Heart left ventricle (tissue), 16 donors: ENCODE measurements at regions not wholly inside any gene's neighbourhood (a gene's known extent, or its start where the extent isn't known, plus 50 kb on each side); places are given as distances from the start of the nearest gene placed in this dataset.
A peak's percentile ranks its signal among the peaks of the same experiment; 100 is the strongest.

Experiments
- ATAC-seq, 4 donors: fragments of 200-7000 bp; cut with Tn5 transposase; one replicate each; pipeline ENCODE4 v1.9.1; 2020 to 2022; ENCODE audit warnings: moderate library complexity in 4 of 4, mild to moderate bottlenecking in 3 of 4, moderate number of reproducible peaks in 1 of 4
- DNase-seq, 5 donors: peaks; one replicate each; pipeline ENCODE4 v3.0.0-alpha.2; 2020
- H3K27ac ChIP-seq, 12 donors: fragments of 200-600 bp; sonication (generic) in 4 of 12; one replicate each; pipeline versions ENCODE4 v1.5.0 to v1.8.0; 2016 to 2022; ENCODE audit warnings: mild to moderate bottlenecking in 2 of 12
- H3K27me3 ChIP-seq, 9 donors: fragments of 200-600 bp; sonication (generic) in 2 of 9; one replicate each; pipeline versions ENCODE4 v1.5.1 to v1.8.0; 2016 to 2022; ENCODE audit warnings: mild to moderate bottlenecking in 3 of 9
- H3K36me3 ChIP-seq, 9 donors: fragments of 200-600 bp; sonication (generic) in 2 of 9; one replicate each; pipeline versions ENCODE4 v1.5.0 to v1.8.0; 2018 to 2022; ENCODE audit warnings: mild to moderate bottlenecking in 2 of 9
- H3K4me1 ChIP-seq, 12 donors: fragments of 200-600 bp; sonication (generic) in 4 of 12; one replicate each; pipeline versions ENCODE4 v1.5.0 to v1.8.0; 2016 to 2022; ENCODE audit warnings: mild to moderate bottlenecking in 3 of 12
- H3K4me3 ChIP-seq, 12 donors: fragments of 200-600 bp; sonication (generic) in 4 of 12; one replicate each; pipeline versions ENCODE4 v1.5.0 to v1.8.0; 2017 to 2022; ENCODE audit warnings: mild to moderate bottlenecking in 9 of 12, moderate library complexity in 4 of 12
- H3K9me3 ChIP-seq, 12 donors: fragments of 200-600 bp; sonication (generic) in 4 of 12; one replicate each; pipeline versions ENCODE4 v1.5.0 to v1.8.0; 2016 to 2022; ENCODE audit warnings: mild to moderate bottlenecking in 1 of 12
- POLR2A ChIP-seq, 2 donors: fragments of 450-650 bp; IDR thresholded peaks; one replicate each; pipeline ENCODE4 v1.6.1; 2017; ENCODE audit warnings: antibody characterized with exemption in 2 of 2, mild to moderate bottlenecking in 2 of 2, moderate library complexity in 2 of 2
- WGBS, 4 donors: extraction: QIAGEN DNeasy Blood & Tissue Kit in 2 of 4; methylation state at CpG; one replicate each; pipeline versions ENCODE4 v1.1.5 to v1.1.7; 2013 to 2018; 5-methylcytosine and 5-hydroxymethylcytosine counted together
- intact Hi-C, 10 donors: fragments of 100-400 bp; cut with DNase I; formaldehyde crosslinking; loops; one replicate each; pipeline versions ENCODE4 v1.11.1 to v1.14.2; 2022
- TF ChIP-seq, protein P1 (sequence below), 12 donors: fragments of 200-600 bp; sonication (generic) in 4 of 12; IDR thresholded peaks; one replicate each; pipeline versions ENCODE4 v1.5.0 to v1.8.0; 2018 to 2022; ENCODE audit warnings: antibody characterized with exemption in 12 of 12, mild to moderate bottlenecking in 5 of 12
- donor health status: ischemic (EF 13 %, LVEDD 7.1; RV severe dilation, severe dysfunction).
- donor health status: healthy with polysubstance abuse.
- donor health status: DM: no; HTN: yes; CAD: no.
- donor health status: DM: no; HTN: no; CAD: no.
- donor health status: ischemic (EF 25% LVEDD 6.9; RV normal size, moderate dysfunction).
- donor health status: ischemic (EF 25% LVEDD 5.7; RV mildly dilated, moderate dysfunction).
- donor health status: healthy.
- donor health status: DM: yes; HTN: yes; CAD: no.
- donor health status: ischemic (EF 35%, LVEDD 5.7; RV mildly dilated, moderate dysfunction).
- donor health status: nonischemic (EF 11% LVEDD 7.7; RV severe dilation, severe dysfunction).
- donor health status: DM: yes; HTN: yes; CAD: no.
- donor health status: PGD.
- donor health status: ischemic (EF 29% LVEDD 5.4; RV normal size, mild dysfunction).
- donor health status: nonischemic (EF 23%, LVEDD 6.1; RV moderate dilation, normal function).

- H3K27ac ChIP-seq: no peak overlapping the region
- TF ChIP-seq, protein P1, sequence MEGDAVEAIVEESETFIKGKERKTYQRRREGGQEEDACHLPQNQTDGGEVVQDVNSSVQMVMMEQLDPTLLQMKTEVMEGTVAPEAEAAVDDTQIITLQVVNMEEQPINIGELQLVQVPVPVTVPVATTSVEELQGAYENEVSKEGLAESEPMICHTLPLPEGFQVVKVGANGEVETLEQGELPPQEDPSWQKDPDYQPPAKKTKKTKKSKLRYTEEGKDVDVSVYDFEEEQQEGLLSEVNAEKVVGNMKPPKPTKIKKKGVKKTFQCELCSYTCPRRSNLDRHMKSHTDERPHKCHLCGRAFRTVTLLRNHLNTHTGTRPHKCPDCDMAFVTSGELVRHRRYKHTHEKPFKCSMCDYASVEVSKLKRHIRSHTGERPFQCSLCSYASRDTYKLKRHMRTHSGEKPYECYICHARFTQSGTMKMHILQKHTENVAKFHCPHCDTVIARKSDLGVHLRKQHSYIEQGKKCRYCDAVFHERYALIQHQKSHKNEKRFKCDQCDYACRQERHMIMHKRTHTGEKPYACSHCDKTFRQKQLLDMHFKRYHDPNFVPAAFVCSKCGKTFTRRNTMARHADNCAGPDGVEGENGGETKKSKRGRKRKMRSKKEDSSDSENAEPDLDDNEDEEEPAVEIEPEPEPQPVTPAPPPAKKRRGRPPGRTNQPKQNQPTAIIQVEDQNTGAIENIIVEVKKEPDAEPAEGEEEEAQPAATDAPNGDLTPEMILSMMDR (IDR thresholded peaks at IDR 0.05): no peak
- TF ChIP-seq POLR2A (IDR thresholded peaks at IDR 0.05): no peak
- DNase-seq (no peak), ATAC-seq (no peak)
- H3K36me3 ChIP-seq: no peaks in the 10 kb centered on the region
- no peak overlapping the region for H3K4me3 ChIP-seq
- H3K27me3 ChIP-seq: no peaks in the 10 kb centered on the region
- H3K9me3 ChIP-seq: no peaks in the 10 kb centered on the region
- intact Hi-C loops: loop anchor here in 2 of 10 donors (5.0 kb wide), 1 partner anchor 67 kb away; no protein-coding TSS in a partner anchor
- WGBS, 4 donors: 89% methylated on average over 12 to 14 of the region's 14 CpGs
- H3K4me1 ChIP-seq: peaks cover 0 to 28% (median 0%) of the 10 kb centered on the region in 12 donors
Observed at GRCh38 chr22:22814666-22815396, 72.8 kb upstream of the IGLL5 start.

- ATAC-seq (no peak), DNase-seq (no peak)
- WGBS, 4 donors: 66 to 71% (median 69%) methylated on average over 5 of the region's 5 CpGs
- Histone ChIP-seq H3K27me3 (no peaks in the 10 kb centered on the region), H3K36me3 (no peaks in the 10 kb centered on the region), H3K9me3 (no peaks in the 10 kb centered on the region), H3K4me3 (no peak overlapping the region), H3K27ac (peak overlapping the region in 1 of 12 donors; percentile 39), H3K4me1 (peaks cover 0 to 35% (median 0%) of the 10 kb centered on the region in 12 donors)
- no peak for TF ChIP-seq POLR2A (IDR thresholded peaks at IDR 0.05)
- TF ChIP-seq, protein P1 (IDR thresholded peaks at IDR 0.05): no peak
- intact Hi-C loops: no loop called here
Observed at GRCh38 chr22:22815397-22816170, 72.0 kb upstream of the IGLL5 start.

- ATAC-seq (no peak), DNase-seq (no peak)
- Histone ChIP-seq H3K4me3 (no peak overlapping the region), H3K9me3 (no peaks in the 10 kb centered on the region), H3K36me3 (no peaks in the 10 kb centered on the region), H3K4me1 (peaks cover 0 to 35% (median 0%) of the 10 kb centered on the region in 12 donors), H3K27me3 (no peaks in the 10 kb centered on the region), H3K27ac (no peak overlapping the region)
- no peak for TF ChIP-seq POLR2A (IDR thresholded peaks at IDR 0.05)
- TF ChIP-seq, protein P1 (IDR thresholded peaks at IDR 0.05): no peak
- 90 to 93% (median 93%) methylated on average over 6 of the region's 6 CpGs for WGBS, 4 donors
- intact Hi-C loops: no loop called here
Observed at GRCh38 chr22:22816171-22816514, 71.5 kb upstream of the IGLL5 start.

- H3K9me3 ChIP-seq: no peaks in the 10 kb centered on the region
- H3K36me3 ChIP-seq: no peaks in the 10 kb centered on the region
- intact Hi-C loops: no loop called here
- H3K4me1 ChIP-seq: peaks cover 0 to 41% (median 0%) of the 10 kb centered on the region in 12 donors
- 75 to 83% (median 80%) methylated on average over 7 to 8 of the region's 8 CpGs for WGBS, 4 donors
- no peak for TF ChIP-seq POLR2A (IDR thresholded peaks at IDR 0.05)
- TF ChIP-seq, protein P1 (IDR thresholded peaks at IDR 0.05): no peak
- H3K27me3 ChIP-seq: no peaks in the 10 kb centered on the region
- ATAC-seq (no peak), DNase-seq (no peak)
- no peak overlapping the region for H3K4me3 ChIP-seq
- no peak overlapping the region for H3K27ac ChIP-seq
Observed at GRCh38 chr22:22816766-22817410, 70.7 kb upstream of the IGLL5 start.
